Smooth muscle cell (in vitro differentiated cells): ENCODE measurements at regions not wholly inside any gene's neighbourhood (a gene's known extent, or its start where the extent isn't known, plus 50 kb on each side); places are given as distances from the start of the nearest gene placed in this dataset.

Experiments used
- DNase-seq: peaks from one replicate; lab custom pipeline; 2025; ENCODE audit not compliant: unreplicated experiment; lab: John Stamatoyannopoulos, UW
- H2AFZ ChIP-seq: fragments of 200-600 bp; sonication (generic); 2 replicates; pipeline ENCODE4 v1.6.0; 2016; ENCODE audit warnings: antibody characterized with exemption, low read depth, mild to moderate bottlenecking
- H3F3A ChIP-seq: fragments of 200-600 bp; sonication (generic); 2 replicates; pipeline ENCODE4 v1.6.0; 2017; ENCODE audit warnings: antibody characterized with exemption, low read depth
- H3K27ac ChIP-seq: fragments of 200-600 bp; sonication (generic); 2 replicates; pipeline ENCODE4 v1.5.1; 2016; ENCODE audit warnings: low read depth, mild to moderate bottlenecking
- H3K27me3 ChIP-seq: fragments of 200-600 bp; sonication (generic); 2 replicates; pipeline ENCODE4 v1.6.1; 2016; ENCODE audit warnings: low read depth, mild to moderate bottlenecking
- H3K36me3 ChIP-seq: fragments of 200-600 bp; sonication (generic); 2 replicates; pipeline ENCODE4 v1.5.1; 2016; ENCODE audit warnings: low read depth
- H3K4me1 ChIP-seq: fragments of 200-600 bp; sonication (generic); 2 replicates; pipeline ENCODE4 v1.5.1; 2016; ENCODE audit warnings: low read depth
- H3K4me2 ChIP-seq: fragments of 200-600 bp; sonication (generic); 2 replicates; pipeline ENCODE4 v1.6.0; 2016; ENCODE audit warnings: mild to moderate bottlenecking
- H3K4me3 ChIP-seq: fragments of 200-600 bp; sonication (generic); 2 replicates; pipeline ENCODE4 v1.5.1; 2016; ENCODE audit warnings: mild to moderate bottlenecking
- H3K79me2 ChIP-seq: fragments of 200-600 bp; sonication (generic); 2 replicates; pipeline ENCODE4 v1.6.0; 2016; ENCODE audit warnings: low read depth, mild to moderate bottlenecking
- H3K9ac ChIP-seq: fragments of 200-600 bp; sonication (generic); 2 replicates; pipeline ENCODE4 v1.6.0; 2016; ENCODE audit warnings: low read depth
- H3K9me3 ChIP-seq: fragments of 200-600 bp; sonication (generic); replicated peaks from 2 replicates; pipeline ENCODE4 v1.5.1; 2016; ENCODE audit warnings: low read depth
- H4K20me1 ChIP-seq: fragments of 200-600 bp; sonication (generic); 2 replicates; pipeline ENCODE4 v1.6.0; 2016; ENCODE audit warnings: low read depth
- WGBS: methylation state at CpG from one replicate; pipeline ENCODE4 v1.1.7; 2016; ENCODE audit warnings: low lambda C conversion rate; 5-methylcytosine and 5-hydroxymethylcytosine counted together
- TF ChIP-seq, protein P1 (sequence below): fragments of 200-600 bp; sonication (generic); IDR thresholded peaks from 2 replicates; pipeline ENCODE4 v1.5.1; 2017; ENCODE audit warnings: borderline replicate concordance, mild to moderate bottlenecking, antibody characterized with exemption; ENCODE audit not compliant: insufficient read depth, poor library complexity, severe bottlenecking

DNA sequence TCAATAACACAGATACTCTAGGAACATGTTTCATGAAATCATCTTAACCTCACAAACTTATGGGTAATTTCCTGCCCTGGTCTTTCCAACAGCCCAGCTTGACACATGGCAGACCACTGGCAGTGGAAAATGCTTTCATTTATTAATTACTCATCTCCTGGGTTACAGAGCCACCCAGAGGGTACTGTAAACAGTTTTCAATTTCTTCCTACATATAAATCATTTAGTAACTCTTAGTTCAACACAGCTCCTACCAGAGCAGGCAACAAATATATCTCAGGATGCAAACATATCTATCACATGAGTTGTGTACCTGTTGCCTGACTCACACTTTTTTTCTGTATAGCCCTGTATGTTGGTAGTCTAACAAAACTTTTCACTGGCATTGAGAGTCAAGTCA, 99.2 kb upstream of the VRK2 start:
- no peak overlapping the region for H2AFZ ChIP-seq
- H3K4me1 ChIP-seq: peaks cover 3% of the 10 kb centered on the region
- no peaks in the 10 kb centered on the region for H3K36me3 ChIP-seq
- H3K9me3 ChIP-seq: no peaks in the 10 kb centered on the region
- no peaks in the 10 kb centered on the region for H3F3A ChIP-seq
- no peak overlapping the region for H3K4me3 ChIP-seq
- H3K4me2 ChIP-seq: no peak overlapping the region
- TF ChIP-seq, protein P1, sequence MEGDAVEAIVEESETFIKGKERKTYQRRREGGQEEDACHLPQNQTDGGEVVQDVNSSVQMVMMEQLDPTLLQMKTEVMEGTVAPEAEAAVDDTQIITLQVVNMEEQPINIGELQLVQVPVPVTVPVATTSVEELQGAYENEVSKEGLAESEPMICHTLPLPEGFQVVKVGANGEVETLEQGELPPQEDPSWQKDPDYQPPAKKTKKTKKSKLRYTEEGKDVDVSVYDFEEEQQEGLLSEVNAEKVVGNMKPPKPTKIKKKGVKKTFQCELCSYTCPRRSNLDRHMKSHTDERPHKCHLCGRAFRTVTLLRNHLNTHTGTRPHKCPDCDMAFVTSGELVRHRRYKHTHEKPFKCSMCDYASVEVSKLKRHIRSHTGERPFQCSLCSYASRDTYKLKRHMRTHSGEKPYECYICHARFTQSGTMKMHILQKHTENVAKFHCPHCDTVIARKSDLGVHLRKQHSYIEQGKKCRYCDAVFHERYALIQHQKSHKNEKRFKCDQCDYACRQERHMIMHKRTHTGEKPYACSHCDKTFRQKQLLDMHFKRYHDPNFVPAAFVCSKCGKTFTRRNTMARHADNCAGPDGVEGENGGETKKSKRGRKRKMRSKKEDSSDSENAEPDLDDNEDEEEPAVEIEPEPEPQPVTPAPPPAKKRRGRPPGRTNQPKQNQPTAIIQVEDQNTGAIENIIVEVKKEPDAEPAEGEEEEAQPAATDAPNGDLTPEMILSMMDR: no peak
- H4K20me1 ChIP-seq: no peaks in the 10 kb centered on the region
- no peak overlapping the region for H3K9ac ChIP-seq
- H3K27me3 ChIP-seq: no peaks in the 10 kb centered on the region
- H3K79me2 ChIP-seq: no peaks in the 10 kb centered on the region
- DNase-seq: no peak
- H3K27ac ChIP-seq: no peak overlapping the region

DNA sequence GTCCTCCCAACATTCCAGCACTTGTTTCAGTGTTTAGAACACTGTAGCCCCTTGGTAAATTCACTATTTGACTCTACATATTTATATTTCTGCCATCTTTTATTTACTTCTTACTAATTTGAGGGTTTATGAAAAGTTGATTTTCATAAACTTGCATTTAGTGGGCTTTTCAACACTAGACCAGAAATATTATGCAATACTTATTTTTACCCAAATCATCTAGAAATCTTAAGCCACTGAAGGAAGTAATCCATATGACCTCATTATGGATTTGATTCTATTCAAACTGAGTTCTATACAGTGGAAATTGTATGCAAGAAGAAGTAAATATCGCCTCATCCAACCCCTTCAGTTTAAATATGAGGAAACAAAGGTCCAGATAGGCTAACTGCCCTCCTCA, 92.6 kb upstream of the VRK2 start:
- no peaks in the 10 kb centered on the region for H3K36me3 ChIP-seq
- no peaks in the 10 kb centered on the region for H3K79me2 ChIP-seq
- no peak overlapping the region for H3K4me2 ChIP-seq
- no peaks in the 10 kb centered on the region for H3K9me3 ChIP-seq
- no peak overlapping the region for H3K4me3 ChIP-seq
- no peak overlapping the region for H2AFZ ChIP-seq
- H3K27me3 ChIP-seq: no peaks in the 10 kb centered on the region
- WGBS: 84% methylated on average over 1 of the region's 1 CpG
- no peak overlapping the region for H3K9ac ChIP-seq
- H3F3A ChIP-seq: no peaks in the 10 kb centered on the region
- no peaks in the 10 kb centered on the region for H3K4me1 ChIP-seq
- H4K20me1 ChIP-seq: no peaks in the 10 kb centered on the region
- H3K27ac ChIP-seq: no peak overlapping the region
- DNase-seq: no peak
- TF ChIP-seq, protein P1: no peak

DNA sequence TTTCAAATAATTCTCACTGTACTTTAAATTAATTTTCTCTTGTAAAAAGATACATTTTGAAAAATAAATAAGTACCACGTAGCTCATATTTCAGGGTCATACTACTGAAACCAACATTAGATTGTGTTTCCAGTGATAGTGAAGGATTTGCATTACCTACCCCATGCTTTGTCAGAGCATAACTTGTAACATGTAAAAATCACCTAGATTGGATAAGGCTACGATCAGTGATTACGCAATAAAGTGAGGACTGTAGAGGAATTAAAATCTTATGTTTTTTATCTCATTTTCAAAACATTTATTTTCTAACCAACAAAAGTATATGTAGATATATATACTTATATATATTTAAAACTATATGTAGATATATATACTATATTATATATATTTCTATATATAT, 89.4 kb upstream of the VRK2 start:
- 94% methylated on average over 3 of the region's 3 CpGs for WGBS
- TF ChIP-seq, protein P1: no peak
- no peaks in the 10 kb centered on the region for H4K20me1 ChIP-seq
- H3K27me3 ChIP-seq: no peaks in the 10 kb centered on the region
- no peaks in the 10 kb centered on the region for H3K79me2 ChIP-seq
- H3K9me3 ChIP-seq: no peaks in the 10 kb centered on the region
- H2AFZ ChIP-seq: no peak overlapping the region
- no peaks in the 10 kb centered on the region for H3K4me1 ChIP-seq
- DNase-seq: no peak
- H3K4me3 ChIP-seq: no peak overlapping the region
- H3F3A ChIP-seq: no peaks in the 10 kb centered on the region
- no peak overlapping the region for H3K9ac ChIP-seq
- H3K36me3 ChIP-seq: no peaks in the 10 kb centered on the region
- no peak overlapping the region for H3K4me2 ChIP-seq
- no peak overlapping the region for H3K27ac ChIP-seq

DNA sequence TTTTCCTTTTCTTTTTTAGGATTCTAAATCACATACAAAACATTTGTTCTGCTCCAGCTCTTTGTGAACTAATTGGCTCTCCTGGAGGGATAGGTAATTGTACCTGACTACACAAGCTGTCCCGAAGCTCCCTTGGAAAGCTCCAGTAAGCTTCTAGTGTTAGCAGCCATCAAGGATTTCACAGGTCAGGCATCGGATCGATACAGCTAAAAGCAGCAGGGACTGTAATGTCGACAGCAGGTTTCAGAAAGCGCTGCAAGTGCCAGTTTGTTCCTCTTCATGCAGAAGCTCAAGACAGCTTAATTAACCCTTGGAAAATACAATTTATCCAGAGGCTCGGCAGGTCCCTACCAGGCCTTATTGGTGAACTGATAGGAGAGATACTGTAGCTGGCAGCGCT, 87.2 kb upstream of the VRK2 start:
- no peak overlapping the region for H3K4me2 ChIP-seq
- no peak overlapping the region for H3K27ac ChIP-seq
- no peaks in the 10 kb centered on the region for H3K4me1 ChIP-seq
- H4K20me1 ChIP-seq: no peaks in the 10 kb centered on the region
- TF ChIP-seq, protein P1: no peak
- H3K4me3 ChIP-seq: no peak overlapping the region
- WGBS: 93% methylated on average over 7 of the region's 7 CpGs
- no peaks in the 10 kb centered on the region for H3K27me3 ChIP-seq
- H3K9me3 ChIP-seq: no peaks in the 10 kb centered on the region
- H3F3A ChIP-seq: no peaks in the 10 kb centered on the region
- no peak overlapping the region for H3K9ac ChIP-seq
- H3K36me3 ChIP-seq: no peaks in the 10 kb centered on the region
- H3K79me2 ChIP-seq: no peaks in the 10 kb centered on the region
- DNase-seq: no peak
- no peak overlapping the region for H2AFZ ChIP-seq
